NCI-H460 (cell line): ENCODE measurements at regions not wholly inside any gene's neighbourhood (a gene's known extent, or its start where the extent isn't known, plus 50 kb on each side); places are given as distances from the start of the nearest gene placed in this dataset.

Experiments used
- DNase-seq: peaks from one replicate; pipeline ENCODE4 v3.0.0-alpha.2; 2016; ENCODE audit warnings: low read depth; ENCODE audit errors: extremely low read depth
- small RNA-seq, 2 experiments: library from RNA; depleted of rRNA; stranded (forward); fragments of <200 nt; gene quantifications; one replicate each; pipeline ENCODE3, GENCODE V24; 2014

DNA sequence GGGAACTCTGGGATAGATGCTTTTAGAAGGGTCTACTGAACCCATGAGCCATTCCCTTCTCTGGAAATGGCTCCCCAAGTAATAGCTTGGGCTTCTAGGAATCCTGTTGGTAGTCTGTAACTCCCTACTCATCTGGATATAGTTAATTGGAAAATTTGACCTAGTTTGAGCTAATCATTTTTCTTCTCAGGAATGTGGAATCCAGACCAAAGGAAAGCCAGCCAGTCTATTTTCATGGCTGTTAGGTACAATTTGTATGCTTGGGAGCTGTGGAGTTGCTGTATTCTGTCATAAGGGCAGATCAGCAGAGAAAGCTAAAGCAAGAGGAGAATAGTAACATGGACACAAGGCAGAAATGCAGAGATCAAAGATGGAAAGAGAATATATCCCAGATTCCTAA is 71.6 kb upstream of the C1GALT1 start:
- no peak for DNase-seq

DNA sequence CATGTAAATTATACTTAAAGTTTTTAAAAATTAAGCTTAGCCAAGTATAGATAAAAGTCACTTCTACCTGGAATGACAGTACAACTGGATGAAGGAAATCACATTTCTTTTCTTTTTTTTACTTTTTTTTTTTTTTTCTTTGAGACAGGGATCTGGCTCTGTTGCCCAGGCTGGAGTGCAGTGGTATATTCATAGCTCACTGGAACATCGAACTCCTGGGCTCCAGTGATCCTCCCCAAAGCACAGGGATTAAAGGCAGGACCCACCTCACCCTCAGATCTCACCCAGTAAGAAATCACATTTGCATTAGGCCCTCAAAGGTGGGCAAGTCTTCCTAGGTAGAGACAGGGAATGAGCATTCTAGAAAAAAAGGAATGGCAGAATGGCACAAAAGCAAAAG is 69.5 kb upstream of the C1GALT1 start:
- no peak for DNase-seq

DNA sequence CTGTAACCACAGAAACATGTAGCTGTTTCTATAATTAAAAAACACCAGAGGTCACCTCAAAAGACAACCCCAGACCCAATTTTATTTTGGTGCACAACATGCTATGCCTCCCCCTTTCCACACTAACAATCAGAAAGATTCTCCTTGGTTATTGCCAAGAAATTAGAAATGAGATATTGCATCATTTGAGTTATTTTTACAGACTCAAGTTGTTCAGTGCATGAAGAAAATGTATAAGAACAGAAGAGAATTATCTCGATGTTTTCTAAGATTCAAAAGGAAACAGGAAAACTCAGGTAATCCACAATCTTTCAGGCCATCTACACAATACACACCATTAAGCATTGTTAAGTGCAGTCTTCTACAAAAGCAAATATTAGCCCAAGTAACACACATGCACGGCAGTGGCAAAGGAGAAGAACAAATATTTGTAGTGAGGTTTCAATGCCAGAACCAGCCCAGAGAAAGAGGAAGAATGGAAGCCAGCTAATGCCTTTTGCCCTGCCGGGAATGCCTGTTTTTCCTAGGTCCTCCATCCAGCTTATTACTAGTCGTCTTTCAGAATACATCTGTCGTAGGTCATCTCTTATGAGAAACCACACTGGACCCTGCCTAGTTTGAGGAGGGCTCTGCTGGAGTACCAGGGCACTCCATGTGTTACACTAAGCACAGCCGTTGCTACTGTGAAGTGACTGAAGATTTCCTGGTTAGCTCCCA is 67.6 kb upstream of the C1GALT1 start:
- no peak for DNase-seq

DNA sequence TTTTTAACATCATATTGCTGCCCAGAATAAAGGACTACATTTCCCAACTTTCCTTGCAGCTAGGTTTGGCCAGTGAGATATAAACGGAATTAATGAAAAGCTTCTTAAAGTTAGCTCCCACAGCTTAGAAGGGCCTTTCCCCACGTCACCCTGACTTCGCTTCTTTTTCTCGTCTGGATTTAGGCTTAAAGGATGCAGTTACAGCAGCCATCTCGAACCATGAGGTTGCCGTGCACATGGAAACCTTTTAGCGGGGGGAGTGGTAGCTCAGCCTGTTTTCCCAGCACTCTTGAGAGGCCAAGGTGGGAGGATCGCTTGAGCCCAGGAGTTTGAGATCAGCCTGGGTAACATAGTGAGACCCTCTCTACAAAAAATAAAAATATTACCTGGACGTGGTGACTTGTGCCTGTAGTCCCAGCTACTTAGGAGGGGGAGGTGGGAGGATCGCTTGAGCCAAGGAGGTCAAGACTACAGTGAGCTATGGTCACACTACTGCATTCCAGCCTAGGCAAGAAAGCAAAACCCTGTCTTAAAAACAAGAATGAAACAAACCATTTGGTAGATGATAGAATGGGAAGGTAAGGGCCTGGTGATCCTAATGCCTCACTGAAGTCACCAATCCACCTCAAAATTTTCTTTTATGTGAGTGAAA is 64.3 kb upstream of the C1GALT1 start:
- DNase-seq: no peak

DNA sequence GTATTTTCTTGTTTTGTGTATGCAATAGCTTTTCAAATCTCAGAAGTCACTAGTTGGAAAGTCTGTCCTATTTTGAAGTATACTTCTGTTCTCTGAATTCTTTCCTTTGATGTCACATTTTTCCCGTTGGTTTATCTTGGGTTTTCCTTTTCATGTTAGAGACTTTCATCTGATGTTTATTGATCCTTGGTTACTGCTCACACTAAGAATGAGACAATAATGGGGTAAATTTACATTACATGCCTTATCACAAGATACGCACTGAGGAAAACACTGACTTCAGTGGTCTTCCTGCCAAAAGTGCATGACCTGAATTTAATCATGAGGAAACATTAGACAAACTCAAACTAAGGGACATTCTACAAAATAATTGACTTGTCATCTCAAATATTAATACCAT is 63.5 kb upstream of the C1GALT1 start:
- DNase-seq: no peak

DNA sequence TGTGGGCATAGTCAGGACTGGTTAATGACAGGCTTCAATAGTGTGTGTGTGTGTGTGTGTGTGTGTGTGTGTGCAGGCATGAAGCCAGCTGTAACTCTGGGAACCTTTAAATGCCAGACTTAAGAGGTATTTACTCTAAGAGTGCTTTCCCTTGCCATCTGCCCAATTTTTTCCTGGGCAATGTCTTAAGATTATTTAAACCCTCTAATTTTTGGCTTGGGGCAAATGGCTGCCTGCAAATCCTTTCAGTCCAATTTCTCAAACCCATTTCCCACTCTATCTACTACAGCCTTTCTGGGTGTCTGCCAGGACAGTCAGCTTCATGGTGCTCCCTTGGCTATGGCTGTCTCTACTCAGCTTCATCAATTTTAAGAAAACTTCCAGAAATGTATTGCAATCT is 62.6 kb upstream of the C1GALT1 start:
- no peak for DNase-seq

DNA sequence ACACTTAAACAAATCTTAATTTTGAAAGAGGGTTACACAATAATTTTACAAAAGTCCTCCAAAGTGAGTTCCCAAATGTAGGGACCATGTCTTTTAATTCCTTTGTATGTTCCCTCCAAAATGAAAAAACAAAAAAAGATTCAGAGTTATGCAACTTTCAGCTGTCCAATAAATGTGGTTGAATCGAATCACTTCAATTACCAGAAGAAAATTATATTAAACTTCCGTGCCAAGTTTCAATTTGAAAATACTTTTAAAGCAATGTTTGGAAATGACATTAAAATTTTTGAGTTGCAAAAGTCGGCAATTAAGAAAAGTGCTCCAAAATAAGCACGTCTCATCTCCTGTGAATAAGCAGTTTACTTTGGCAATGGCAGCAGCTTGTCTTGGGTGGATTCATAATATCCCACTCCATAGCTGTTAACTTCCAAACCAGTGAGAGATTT is 60.3 kb upstream of the C1GALT1 start:
- DNase-seq: no peak

DNA sequence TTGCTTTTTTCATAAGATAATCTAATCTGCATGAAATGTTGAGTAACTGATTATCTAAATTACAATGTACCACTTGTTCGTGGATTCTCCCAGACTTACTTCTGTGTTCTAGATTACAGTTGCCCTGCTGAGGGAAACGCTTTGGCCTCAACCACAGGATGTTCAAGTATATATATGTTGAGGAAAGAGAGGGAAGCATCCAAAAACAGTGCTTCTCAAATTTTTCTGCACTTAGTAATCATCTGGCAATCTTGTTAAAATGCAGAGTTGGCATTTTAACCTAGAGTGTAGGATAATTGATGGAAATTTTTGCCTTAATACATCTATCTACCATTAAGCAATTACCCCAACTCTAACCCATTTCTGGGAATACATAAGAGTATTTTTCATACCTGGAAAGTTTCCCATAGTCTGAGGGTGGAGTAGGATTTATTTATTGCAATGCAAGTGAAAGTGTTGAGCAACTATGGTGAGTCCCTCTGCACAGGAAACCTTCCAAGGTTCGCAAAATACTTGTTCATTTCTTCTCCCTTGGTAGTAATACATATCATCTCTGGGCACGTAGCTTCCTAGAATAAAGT is 59.6 kb upstream of the C1GALT1 start:
- DNase-seq: no peak

DNA sequence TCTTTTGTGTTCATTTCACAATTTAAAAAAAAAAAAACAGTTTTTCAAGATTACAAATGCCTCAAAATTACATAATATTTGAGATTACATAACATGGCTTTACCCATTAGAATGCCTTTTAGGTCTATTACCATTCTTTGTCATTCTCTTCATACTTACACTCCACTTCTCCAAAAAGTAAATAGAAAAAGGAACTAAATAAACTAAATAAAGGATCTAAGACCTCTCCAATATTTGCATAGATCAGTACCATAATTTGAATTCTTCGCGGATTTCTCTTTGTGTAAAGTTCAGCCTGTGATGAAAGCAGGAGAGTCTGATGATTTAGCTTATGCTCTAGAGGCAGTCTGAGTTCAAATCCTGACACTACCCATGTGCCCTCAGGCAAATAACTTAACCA is 56.4 kb upstream of the C1GALT1 start:
- DNase-seq: no peak

DNA sequence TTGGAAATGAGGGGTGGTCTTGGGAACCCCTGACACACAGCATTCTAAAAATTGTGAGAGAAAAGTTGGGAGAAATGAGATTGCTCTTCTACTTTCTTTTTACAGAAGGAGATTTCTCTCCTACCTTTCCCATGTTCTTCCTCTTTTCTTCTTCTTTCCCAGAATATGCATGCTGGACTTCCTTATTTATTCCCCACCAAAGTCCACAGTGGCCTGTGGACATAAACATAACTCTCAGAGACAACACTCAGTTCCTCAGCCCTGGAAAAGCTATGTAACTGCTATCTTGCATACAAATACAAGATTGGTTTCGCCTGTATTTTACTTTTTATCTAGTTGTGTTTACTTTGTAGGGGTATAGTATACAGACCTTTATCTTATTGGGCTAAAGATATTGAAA is 54.6 kb upstream of the C1GALT1 start:
- DNase-seq: no peak

DNA sequence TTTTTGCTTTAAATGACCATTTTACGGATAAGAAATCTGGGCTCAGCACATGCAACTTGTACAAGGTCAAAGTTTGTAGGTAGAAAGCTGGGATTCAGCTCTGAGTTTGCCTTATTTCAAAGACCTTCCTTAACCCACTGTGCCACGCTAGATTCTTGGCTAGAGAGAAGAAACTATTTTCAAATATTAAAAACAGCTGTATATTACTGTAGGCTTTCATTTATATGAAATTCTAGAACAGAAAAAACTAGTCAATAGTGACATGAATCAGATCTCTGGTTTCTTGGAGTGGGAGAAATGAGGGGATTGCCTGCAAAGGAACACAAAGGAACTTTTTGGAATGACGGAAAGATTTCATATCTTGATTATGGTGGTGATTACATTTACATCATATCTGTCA is 53.0 kb upstream of the C1GALT1 start:
- no peak for DNase-seq

DNA sequence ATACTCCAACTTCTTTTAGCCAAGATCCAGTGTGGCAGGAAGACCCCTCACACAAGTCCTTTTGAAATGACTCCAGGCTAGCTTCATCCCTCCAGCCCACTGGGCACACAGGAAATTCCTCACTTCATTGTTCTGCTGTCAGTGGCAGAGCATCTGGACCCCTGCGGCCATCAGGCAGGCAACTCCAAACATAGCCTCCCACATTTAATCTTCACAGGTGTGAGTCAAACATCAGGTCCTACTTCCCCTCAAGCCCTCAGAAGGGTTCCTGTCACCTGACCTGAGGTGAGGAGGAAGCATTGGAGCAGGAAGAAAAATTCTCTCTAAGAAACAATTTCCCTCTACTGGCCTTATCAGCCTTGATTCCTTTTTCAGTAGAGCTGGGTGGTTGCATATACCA is 51.1 kb upstream of the C1GALT1 start:
- DNase-seq: no peak

Small RNA genes in the stretch of these regions (small RNA-seq; reads per million reads assigned to genes)
- 0 reads per million in 2 experiments for gene AC079804.2
- gene MIR3683: 0 reads per million in 2 experiments
- gene RF00019: 0 reads per million in 2 experiments
